Neuronal stem cell (in vitro differentiated cells): ENCODE measurements at regions not wholly inside any gene's neighbourhood (a gene's known extent, or its start where the extent isn't known, plus 50 kb on each side); places are given as distances from the start of the nearest gene placed in this dataset.
"Not testable (repeated sequence)": the region's sequence is repeated elsewhere in the genome, so short reads cannot be mapped to it uniquely, and the experiment has no call there.

ENCODE experiments used
- DNase-seq: peaks from one replicate; pipeline ENCODE4 v3.0.0-alpha.2; 2013; ENCODE audit warnings: low spot score
- H2AFZ ChIP-seq: one replicate; pipeline ENCODE4 v1.6.1; 2013; ENCODE audit warnings: mild to moderate bottlenecking, low read length, inconsistent platforms
- H2AK5ac ChIP-seq: 2 replicates; pipeline ENCODE4 v1.6.1; 2013; ENCODE audit warnings: low read depth, mild to moderate bottlenecking, inconsistent platforms, low read length, moderate library complexity, mixed read lengths
- H2BK120ac ChIP-seq: 2 replicates; pipeline ENCODE4 v1.6.1; 2013; ENCODE audit warnings: low read depth, mild to moderate bottlenecking, inconsistent platforms, low read length, moderate library complexity, mixed read lengths
- H2BK12ac ChIP-seq: one replicate; pipeline ENCODE4 v1.6.1; 2013; ENCODE audit warnings: low read length, inconsistent platforms
- H2BK15ac ChIP-seq: 2 replicates; pipeline ENCODE4 v1.6.1; 2013; ENCODE audit warnings: mild to moderate bottlenecking, low read length, inconsistent platforms, mixed read lengths
- H2BK5ac ChIP-seq: one replicate; pipeline ENCODE4 v1.6.1; 2013; ENCODE audit warnings: inconsistent platforms, mild to moderate bottlenecking, low read length, moderate library complexity
- H3K14ac ChIP-seq: one replicate; pipeline ENCODE4 v1.6.1; 2013; ENCODE audit warnings: low read length, inconsistent platforms
- H3K18ac ChIP-seq: 2 replicates; pipeline ENCODE4 v1.6.1; 2013; ENCODE audit warnings: low read length, inconsistent platforms
- H3K23ac ChIP-seq: 2 replicates; pipeline ENCODE4 v1.6.1; 2013; ENCODE audit warnings: low read depth, mild to moderate bottlenecking, mixed read lengths, low read length, inconsistent platforms; ENCODE audit not compliant: poor library complexity
- H3K27ac ChIP-seq: replicated peaks from 3 replicates; pipeline ENCODE4 v1.5.1; 2013; ENCODE audit warnings: low read length, inconsistent platforms
- H3K27me3 ChIP-seq, 3 experiments: 2 replicates each; pipeline ENCODE4 v1.6.1; 2013; ENCODE audit warnings: low read length in 3 of 3, mild to moderate bottlenecking in 2 of 3, inconsistent platforms in 1 of 3, low read depth in 1 of 3, mixed read lengths in 1 of 3, moderate library complexity in 1 of 3; ENCODE audit not compliant: control insufficient read depth in 3 of 3, insufficient read depth in 3 of 3
- H3K36me3 ChIP-seq, 2 donors: replicated peaks in 1 of 2; 2 replicates each; pipeline ENCODE4 v1.6.1; 2013; ENCODE audit warnings: low read length in 2 of 2; ENCODE audit not compliant: control insufficient read depth in 2 of 2, insufficient read depth in 2 of 2
- H3K4ac ChIP-seq: 2 replicates; pipeline ENCODE4 v1.6.1; 2013; ENCODE audit warnings: inconsistent platforms, mild to moderate bottlenecking, low read length, moderate library complexity
- H3K4me1 ChIP-seq, 2 donors: 1 replicate in 1 of 2; 2 replicates in 1 of 2; pipeline ENCODE4 v1.6.1; 2013; ENCODE audit warnings: low read length in 2 of 2, low read depth in 1 of 2; ENCODE audit not compliant: control insufficient read depth in 2 of 2, insufficient read depth in 1 of 2
- H3K4me2 ChIP-seq: one replicate; pipeline ENCODE4 v1.6.1; 2013; ENCODE audit warnings: mild to moderate bottlenecking, low read length, inconsistent platforms; ENCODE audit not compliant: insufficient read depth, poor library complexity, severe bottlenecking
- H3K4me3 ChIP-seq, 2 donors: 2 replicates each; pipeline ENCODE4 v1.5.1; 2013; ENCODE audit warnings: low read length in 2 of 2, mild to moderate bottlenecking in 2 of 2, inconsistent platforms in 1 of 2, moderate library complexity in 1 of 2
- H3K79me1 ChIP-seq: one replicate; pipeline ENCODE4 v1.6.1; 2013; ENCODE audit warnings: low read depth, mild to moderate bottlenecking, inconsistent platforms, low read length, moderate library complexity
- H3K9ac ChIP-seq: one replicate; pipeline ENCODE4 v1.6.1; 2013; ENCODE audit warnings: mild to moderate bottlenecking, low read depth, low read length, inconsistent platforms; ENCODE audit not compliant: poor library complexity
- H3K9me3 ChIP-seq, 2 donors: replicated peaks in 1 of 2; 2 replicates each; pipeline versions ENCODE3 to v1.6.1; 2013; ENCODE audit warnings: low read length in 2 of 2, mild to moderate bottlenecking in 2 of 2, inconsistent platforms in 1 of 2, low read depth in 1 of 2, mixed read lengths in 1 of 2, moderate library complexity in 1 of 2; ENCODE audit not compliant: control insufficient read depth in 2 of 2, insufficient read depth in 1 of 2
- H4K8ac ChIP-seq: one replicate; pipeline ENCODE4 v1.6.1; 2013; ENCODE audit warnings: low read depth, mild to moderate bottlenecking, inconsistent platforms, low read length, moderate library complexity
- H4K91ac ChIP-seq: one replicate; pipeline ENCODE4 v1.6.1; 2013; ENCODE audit warnings: low read length, low read depth, mild to moderate bottlenecking, inconsistent platforms; ENCODE audit not compliant: poor library complexity
- WGBS, 2 donors: extraction: QIAGEN DNeasy Blood & Tissue Kit; methylation state at CpG; one replicate each; pipeline ENCODE4 v1.1.7; 2013; ENCODE audit warnings: missing lambda C conversion rate in 2 of 2, mixed read lengths in 1 of 2; ENCODE audit not compliant: insufficient read length in 2 of 2, insufficient replicate concordance in 1 of 2; ENCODE audit errors: extremely low coverage in 2 of 2; 5-methylcytosine and 5-hydroxymethylcytosine counted together

- Histone ChIP-seq H4K8ac (no peak overlapping the region), H2AFZ (no peak overlapping the region), H2BK15ac (no peak overlapping the region), H3K14ac (no peak overlapping the region), H2BK5ac (no peak overlapping the region), H3K9me3 (no peaks in the 10 kb centered on the region), H3K36me3 (no peaks in the 10 kb centered on the region), H3K4me1 (no peaks in the 10 kb centered on the region), H3K27ac (no peak overlapping the region), H4K91ac (no peak overlapping the region), H3K4ac (no peak overlapping the region), H3K18ac (no peak overlapping the region), H3K4me3 (no peak overlapping the region), H3K9ac (no peak overlapping the region), H3K4me2 (no peak overlapping the region), H3K79me1 (no peaks in the 10 kb centered on the region), H3K27me3 (no peaks in the 10 kb centered on the region), H3K23ac (no peak overlapping the region), H2BK120ac (no peak overlapping the region), H2AK5ac (no peak overlapping the region), H2BK12ac (no peak overlapping the region)
- DNase-seq: no peak
Observed at GRCh38 chr4:77293426-77293825, 136.4 kb downstream of the CCNG2 start.

DNA sequence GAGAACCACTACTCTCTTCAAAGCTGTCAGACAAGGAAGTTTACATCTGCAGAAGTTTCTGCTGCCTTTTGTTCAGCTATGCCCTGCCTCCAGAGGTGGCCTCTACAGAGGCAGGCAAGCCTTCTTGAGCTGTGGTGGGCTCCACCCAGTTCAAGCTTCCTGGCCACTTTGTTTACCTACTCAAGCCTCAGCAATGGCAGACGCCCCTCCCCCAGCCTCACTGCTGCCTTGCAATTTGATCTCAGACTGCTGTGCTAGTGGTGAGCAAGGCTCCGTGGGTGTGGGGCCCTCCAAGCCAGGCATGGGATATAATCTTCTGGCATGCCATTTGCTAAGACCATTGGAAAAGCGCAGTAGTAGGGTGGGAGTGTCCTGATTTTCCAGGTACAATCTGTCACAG is 144.0 kb downstream of the CCNG2 start:
- H3K9me3 ChIP-seq, H2AK5ac ChIP-seq, H3K9ac ChIP-seq, H3K79me1 ChIP-seq, H2BK12ac ChIP-seq, H3K23ac ChIP-seq, H4K8ac ChIP-seq, H3K27ac ChIP-seq, H2BK5ac ChIP-seq, H3K4me1 ChIP-seq, H2BK120ac ChIP-seq, H3K4ac ChIP-seq, H4K91ac ChIP-seq, H3K14ac ChIP-seq, H3K36me3 ChIP-seq, H2BK15ac ChIP-seq, H3K27me3 ChIP-seq, H3K4me2 ChIP-seq, H2AFZ ChIP-seq, DNase-seq: not testable (repeated sequence)
- Histone ChIP-seq H3K4me3 (peak overlapping the region in 1 of 2 donors; percentile 34), H3K18ac (peak overlapping the region; percentile 81)
- WGBS, 2 donors: no CpG with 5 or more reads among the region's 3 CpGs

DNA sequence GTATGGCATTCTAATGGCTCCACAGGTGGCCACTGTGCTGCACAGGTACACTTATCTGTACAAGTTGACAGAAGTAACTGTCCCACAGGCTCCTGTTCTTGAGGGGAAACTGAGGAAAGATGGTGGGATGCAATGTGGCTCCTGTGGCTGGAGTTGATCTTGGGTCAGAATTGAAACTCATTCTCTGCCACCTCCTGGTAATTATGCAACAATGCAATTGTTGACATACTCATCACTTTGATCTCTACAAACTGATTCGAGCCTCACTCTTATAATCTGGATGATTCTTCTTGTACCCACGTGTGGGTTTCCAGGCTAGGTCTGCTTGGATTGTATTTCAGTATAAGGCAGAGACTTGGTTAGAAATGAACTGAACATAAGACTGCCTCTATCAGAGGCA is 148.8 kb downstream of the CCNG2 start:
- Histone ChIP-seq H3K36me3 (no peaks in the 10 kb centered on the region), H3K9ac (no peak overlapping the region), H3K27ac (no peak overlapping the region), H3K18ac (no peak overlapping the region), H3K9me3 (no peaks in the 10 kb centered on the region), H3K79me1 (no peaks in the 10 kb centered on the region), H3K4me2 (no peak overlapping the region), H3K4me1 (peaks cover 3 to 5% of the 10 kb centered on the region in 2 donors), H2BK5ac (no peak overlapping the region), H3K23ac (no peak overlapping the region), H4K8ac (no peak overlapping the region), H2AK5ac (no peak overlapping the region), H2BK15ac (no peak overlapping the region), H2BK120ac (no peak overlapping the region), H3K27me3 (no peaks in the 10 kb centered on the region), H4K91ac (no peak overlapping the region), H3K14ac (no peak overlapping the region), H3K4ac (no peak overlapping the region), H2AFZ (no peak overlapping the region), H2BK12ac (no peak overlapping the region), H3K4me3 (no peak overlapping the region)
- DNase-seq: no peak
- WGBS, 2 donors: no CpG with 5 or more reads among the region's 2 CpGs

DNA sequence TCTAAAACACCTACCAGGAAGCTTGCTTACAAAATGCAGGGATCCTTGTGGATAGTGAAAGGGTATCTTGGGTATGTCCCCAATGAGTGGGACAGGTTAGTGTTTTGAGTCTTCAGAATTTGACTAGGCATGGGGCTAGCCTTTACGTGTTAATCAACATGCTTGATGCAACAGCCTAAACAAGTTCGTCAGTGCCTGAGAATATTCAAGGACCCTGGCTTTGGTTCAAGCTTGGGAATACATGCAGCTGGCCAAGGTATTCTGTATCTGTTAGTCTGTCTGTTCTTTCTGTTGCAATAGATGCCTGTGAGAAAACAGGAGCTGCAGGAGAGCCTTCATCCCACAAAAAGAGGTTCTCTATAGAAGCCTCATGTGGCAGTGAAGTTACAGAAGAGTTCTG is 149.5 kb downstream of the CCNG2 start:
- H3K4ac ChIP-seq: no peak overlapping the region
- H3K27me3 ChIP-seq: no peaks in the 10 kb centered on the region
- no peak overlapping the region for H2BK15ac ChIP-seq
- WGBS, 2 donors: no CpG with 5 or more reads among the region's 2 CpGs
- no peak overlapping the region for H3K4me2 ChIP-seq
- H3K79me1 ChIP-seq: no peaks in the 10 kb centered on the region
- H2BK120ac ChIP-seq: no peak overlapping the region
- no peak overlapping the region for H2AK5ac ChIP-seq
- H3K27ac ChIP-seq: no peak overlapping the region
- no peak overlapping the region for H3K9ac ChIP-seq
- H3K4me3 ChIP-seq: no peak overlapping the region
- no peaks in the 10 kb centered on the region for H3K4me1 ChIP-seq
- H3K14ac ChIP-seq: no peak overlapping the region
- H4K91ac ChIP-seq: no peak overlapping the region
- no peak overlapping the region for H4K8ac ChIP-seq
- no peak for DNase-seq
- H3K36me3 ChIP-seq: no peaks in the 10 kb centered on the region
- H3K23ac ChIP-seq: no peak overlapping the region
- H3K9me3 ChIP-seq: no peaks in the 10 kb centered on the region
- no peak overlapping the region for H2BK5ac ChIP-seq
- H2BK12ac ChIP-seq: no peak overlapping the region
- H2AFZ ChIP-seq: no peak overlapping the region
- no peak overlapping the region for H3K18ac ChIP-seq
